ENCODE measurements at regions not wholly inside any gene's neighbourhood (a gene's known extent, or its start where the extent isn't known, plus 50 kb on each side); places are given as distances from the start of the nearest gene placed in this dataset.

DNA sequence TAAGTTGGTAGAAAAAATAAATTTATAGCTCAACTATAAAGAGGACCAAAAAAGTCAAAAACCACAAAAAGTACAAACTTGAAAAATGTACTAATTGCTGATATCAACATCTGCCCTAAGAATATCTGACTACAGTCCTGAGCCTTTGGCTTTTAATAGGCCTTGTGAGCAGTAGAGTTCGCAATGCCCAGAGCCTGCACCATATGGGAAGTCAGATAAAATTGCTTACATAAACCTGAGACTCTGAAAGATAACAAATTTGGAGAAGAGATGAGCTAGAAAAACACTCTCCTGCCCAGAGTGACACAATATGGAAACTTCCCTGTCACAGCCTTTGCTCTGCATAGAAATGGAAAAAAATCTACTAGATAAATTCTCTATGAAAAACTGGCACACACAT lies 368.0 kb upstream of the GRIN3A start:
- no peak for DNase-seq (ENCODE audit: low spot score in 2 of 2, unreplicated experiment in 2 of 2)
- no peaks in the 10 kb centered on the region for H3K36me3 Mint-ChIP-seq
- TF ChIP-seq, protein P1, sequence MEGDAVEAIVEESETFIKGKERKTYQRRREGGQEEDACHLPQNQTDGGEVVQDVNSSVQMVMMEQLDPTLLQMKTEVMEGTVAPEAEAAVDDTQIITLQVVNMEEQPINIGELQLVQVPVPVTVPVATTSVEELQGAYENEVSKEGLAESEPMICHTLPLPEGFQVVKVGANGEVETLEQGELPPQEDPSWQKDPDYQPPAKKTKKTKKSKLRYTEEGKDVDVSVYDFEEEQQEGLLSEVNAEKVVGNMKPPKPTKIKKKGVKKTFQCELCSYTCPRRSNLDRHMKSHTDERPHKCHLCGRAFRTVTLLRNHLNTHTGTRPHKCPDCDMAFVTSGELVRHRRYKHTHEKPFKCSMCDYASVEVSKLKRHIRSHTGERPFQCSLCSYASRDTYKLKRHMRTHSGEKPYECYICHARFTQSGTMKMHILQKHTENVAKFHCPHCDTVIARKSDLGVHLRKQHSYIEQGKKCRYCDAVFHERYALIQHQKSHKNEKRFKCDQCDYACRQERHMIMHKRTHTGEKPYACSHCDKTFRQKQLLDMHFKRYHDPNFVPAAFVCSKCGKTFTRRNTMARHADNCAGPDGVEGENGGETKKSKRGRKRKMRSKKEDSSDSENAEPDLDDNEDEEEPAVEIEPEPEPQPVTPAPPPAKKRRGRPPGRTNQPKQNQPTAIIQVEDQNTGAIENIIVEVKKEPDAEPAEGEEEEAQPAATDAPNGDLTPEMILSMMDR (IDR thresholded peaks at IDR 0.05; ENCODE audit: unreplicated experiment) = no peak
- peaks cover 25% of the 10 kb centered on the region for H3K9me3 Mint-ChIP-seq
- no peaks in the 10 kb centered on the region for H3K27me3 Mint-ChIP-seq (ENCODE audit: low read depth)
- no peak overlapping the region for H3K4me3 Mint-ChIP-seq
- H3K27ac Mint-ChIP-seq = no peak overlapping the region
- no peaks in the 10 kb centered on the region for H3K4me1 Mint-ChIP-seq

DNA sequence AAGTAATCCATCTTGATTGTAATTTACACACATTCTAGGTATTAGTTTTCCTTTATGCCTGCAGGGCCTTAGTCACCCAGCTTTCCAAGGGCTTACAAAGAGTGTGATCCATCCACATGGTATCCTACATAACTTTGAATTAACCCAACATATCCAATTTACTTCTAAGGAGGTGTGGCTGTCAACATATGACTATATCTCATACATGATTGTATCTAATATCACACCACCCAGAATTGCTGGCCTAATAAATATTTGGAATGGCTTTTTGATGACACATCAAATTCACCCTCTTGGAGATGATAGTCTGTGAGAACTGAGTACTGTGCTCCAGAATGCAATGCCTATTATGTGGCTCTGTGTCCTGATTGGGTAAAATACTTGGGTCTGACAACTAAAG lies 363.3 kb upstream of the GRIN3A start:
- TF ChIP-seq, protein P1 (IDR thresholded peaks at IDR 0.05; ENCODE audit: unreplicated experiment) = no peak
- peaks cover 8% of the 10 kb centered on the region for H3K9me3 Mint-ChIP-seq
- no peaks in the 10 kb centered on the region for H3K36me3 Mint-ChIP-seq
- no peak overlapping the region for H3K4me3 Mint-ChIP-seq
- peaks cover 3% of the 10 kb centered on the region for H3K27me3 Mint-ChIP-seq (ENCODE audit: low read depth)
- H3K27ac Mint-ChIP-seq = no peak overlapping the region
- H3K4me1 Mint-ChIP-seq = no peaks in the 10 kb centered on the region
- DNase-seq (ENCODE audit: low spot score in 2 of 2, unreplicated experiment in 2 of 2) = no peak

- H3K4me3 Mint-ChIP-seq = no peak overlapping the region
- H3K36me3 Mint-ChIP-seq = no peaks in the 10 kb centered on the region
- H3K9me3 Mint-ChIP-seq = no peaks in the 10 kb centered on the region
- DNase-seq (ENCODE audit: low spot score in 2 of 2, unreplicated experiment in 2 of 2) = no peak
- no peaks in the 10 kb centered on the region for H3K27me3 Mint-ChIP-seq (ENCODE audit: low read depth)
- no peak overlapping the region for H3K27ac Mint-ChIP-seq
- no peaks in the 10 kb centered on the region for H3K4me1 Mint-ChIP-seq
- TF ChIP-seq, protein P1 (IDR thresholded peaks at IDR 0.05; ENCODE audit: unreplicated experiment) = no peak
Observed at GRCh38 chr9:102087141-102087540, 348.7 kb upstream of the GRIN3A start.

DNA sequence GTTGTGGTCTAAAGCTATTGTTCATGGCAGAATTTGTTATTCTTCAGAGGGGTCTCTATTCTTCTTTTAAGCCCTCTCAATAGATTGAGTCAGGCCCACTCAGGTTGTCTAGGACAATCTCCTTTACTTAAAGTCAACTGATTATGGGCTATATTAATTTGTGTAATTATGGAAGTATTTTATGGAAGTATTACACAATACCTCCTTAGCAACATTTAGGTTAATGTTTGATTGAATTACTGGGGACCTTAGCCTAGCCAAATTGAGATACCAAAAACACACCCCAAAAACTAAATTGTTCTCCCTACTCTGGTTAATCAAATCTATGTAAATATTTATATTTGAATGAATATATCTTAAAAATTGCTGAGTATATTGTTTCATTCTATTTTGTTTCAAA lies 347.1 kb upstream of the GRIN3A start:
- no peaks in the 10 kb centered on the region for H3K4me1 Mint-ChIP-seq
- TF ChIP-seq, protein P1 (IDR thresholded peaks at IDR 0.05; ENCODE audit: unreplicated experiment) = no peak
- H3K27ac Mint-ChIP-seq = no peak overlapping the region
- H3K36me3 Mint-ChIP-seq = no peaks in the 10 kb centered on the region
- no peak overlapping the region for H3K4me3 Mint-ChIP-seq
- H3K27me3 Mint-ChIP-seq (ENCODE audit: low read depth) = no peaks in the 10 kb centered on the region
- no peak for DNase-seq (ENCODE audit: low spot score in 2 of 2, unreplicated experiment in 2 of 2)
- no peaks in the 10 kb centered on the region for H3K9me3 Mint-ChIP-seq

DNA sequence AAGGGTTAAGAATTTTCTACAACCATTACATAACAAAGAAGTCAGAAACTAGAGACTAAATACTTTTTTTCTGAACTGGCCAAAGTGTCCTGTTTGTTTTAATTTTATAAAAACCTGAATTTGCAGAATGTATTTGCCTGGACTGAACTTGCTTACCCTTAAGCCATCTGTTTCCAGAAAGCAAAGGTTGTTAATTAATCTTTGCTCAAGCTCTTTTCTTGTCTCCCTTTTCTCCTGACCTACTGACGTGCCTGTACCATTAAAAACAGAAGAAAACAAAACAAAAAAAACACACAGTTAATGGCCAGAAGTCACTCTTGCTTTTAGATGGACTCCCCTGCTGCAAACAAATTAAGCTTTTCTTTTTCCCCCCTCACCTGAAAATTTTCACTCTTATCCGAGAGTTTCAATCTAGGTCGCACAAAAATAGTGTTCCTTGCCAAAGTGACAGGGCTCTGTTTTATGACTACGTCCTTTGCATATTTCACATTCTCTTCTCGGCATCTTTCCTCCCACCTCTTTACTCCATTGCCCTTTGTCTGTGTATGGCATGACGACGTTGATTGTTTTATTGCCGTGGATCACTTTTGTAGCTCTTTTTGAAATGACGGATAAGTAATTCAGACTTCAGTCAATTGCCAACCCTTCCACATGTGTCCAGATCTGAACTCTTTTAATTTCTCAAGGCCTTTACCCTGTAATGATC lies 333.8 kb upstream of the GRIN3A start:
- Mint-ChIP-seq H3K27me3 (ENCODE audit: low read depth) (no peaks in the 10 kb centered on the region), H3K4me3 (no peak overlapping the region), H3K27ac (peak overlapping the region; percentile 60), H3K4me1 (peaks cover 7% of the 10 kb centered on the region), H3K9me3 (peaks cover 7% of the 10 kb centered on the region), H3K36me3 (no peaks in the 10 kb centered on the region)
- TF ChIP-seq, protein P1 (IDR thresholded peaks at IDR 0.05; ENCODE audit: unreplicated experiment) = no peak
- no peak for DNase-seq (ENCODE audit: low spot score in 2 of 2, unreplicated experiment in 2 of 2)
